ENCODE measurements at regions not wholly inside any gene's neighbourhood (a gene's known extent, or its start where the extent isn't known, plus 50 kb on each side); places are given as distances from the start of the nearest gene placed in this dataset.

DNA sequence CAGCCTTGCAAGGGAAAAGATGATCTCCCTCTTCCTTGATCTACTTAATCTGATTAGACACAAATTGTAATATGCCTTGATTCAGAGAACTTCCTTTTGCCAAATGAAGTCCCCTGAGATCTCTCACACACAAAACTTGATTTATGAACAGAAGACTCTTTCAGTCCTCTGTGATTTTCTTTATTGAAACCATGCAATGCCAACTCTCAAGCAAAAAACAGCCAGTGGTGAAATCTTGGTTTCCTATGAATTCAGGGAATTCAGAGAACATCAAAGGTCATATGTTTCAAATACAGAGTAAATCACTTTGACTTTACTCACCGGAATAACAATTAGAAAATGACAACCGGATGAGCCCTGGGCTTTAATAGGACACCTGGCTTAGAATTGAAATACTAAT is 211.7 kb downstream of the ABHD5 start:
- H2AK9ac ChIP-seq (replicated peaks; ENCODE audit: low read depth, low read length, poor library complexity) = no peak overlapping the region
- H2BK20ac ChIP-seq (ENCODE audit: low read depth, low read length) = no peak overlapping the region
- in situ Hi-C loops (cut with MboI; ENCODE audit: low sequenced_read_pairs) = no loop called here
- no CpG with 5 or more reads among the region's 2 CpGs for WGBS, 2 experiments (ENCODE audit: extremely low coverage in 2 of 2, insufficient read length in 1 of 2)
- no peak overlapping the region for H3K23ac ChIP-seq (ENCODE audit: low read depth, low read length)
- H4K8ac ChIP-seq (ENCODE audit: low read depth in 2 of 2, low read length in 2 of 2) = no peak overlapping the region
- no peak overlapping the region for H2BK120ac ChIP-seq (ENCODE audit: low read depth, low read length)
- H3K14ac ChIP-seq (replicated peaks; ENCODE audit: low read depth, low read length) = no peak overlapping the region
- no TSS peak for BruUV-seq (replicated peaks)
- DNase-seq = no peak
- H3K79me1 ChIP-seq (ENCODE audit: low read depth in 1 of 2, low read length in 2 of 2) = no peaks in the 10 kb centered on the region
- no peaks in the 10 kb centered on the region for H3K4me1 ChIP-seq (ENCODE audit: control insufficient read depth, insufficient read depth, low read length)
- no peaks in the 10 kb centered on the region for H4K20me1 ChIP-seq (ENCODE audit: insufficient read depth, low read length)
- no peak for ATAC-seq (ENCODE audit: low read depth)
- no peak overlapping the region for H3K27ac ChIP-seq (ENCODE audit: insufficient read depth, low read length)
- peaks cover 20% of the 10 kb centered on the region for H3K27me3 ChIP-seq (ENCODE audit: control insufficient read depth, insufficient read depth, low read length)
- intact Hi-C loops (cut with micrococcal nuclease) = no loop called here
- H3K9ac ChIP-seq (ENCODE audit: low read depth, low read length) = no peak overlapping the region
- no peaks in the 10 kb centered on the region for H3K36me3 ChIP-seq (ENCODE audit: control insufficient read depth, insufficient read depth, low read length)
- no peak overlapping the region for H2AFZ ChIP-seq (replicated peaks; ENCODE audit: low read length, poor library complexity)
- H3K9me3 ChIP-seq (ENCODE audit: control insufficient read depth, insufficient read depth, low read length) = no peaks in the 10 kb centered on the region
- TF ChIP-seq USF2 (IDR thresholded peaks at IDR 0.05; ENCODE audit: low read depth, low read length) = no peak
- no peak for TF ChIP-seq MAZ (IDR thresholded peaks at IDR 0.05; ENCODE audit: borderline replicate concordance, low read depth, low read length)
- no peak overlapping the region for H2BK15ac ChIP-seq (ENCODE audit: low read depth, low read length)
- H3K4me2 ChIP-seq (ENCODE audit: low read depth, low read length) = no peak overlapping the region
- no peak overlapping the region for H4K91ac ChIP-seq (ENCODE audit: insufficient read depth, low read depth, low read length)
- ChIA-PET POLR2A (ENCODE audit: unreplicated experiment) (no interaction called here), CTCF (no interaction called here)
- no peak overlapping the region for H3K4ac ChIP-seq (ENCODE audit: low read depth, low read length)
- H2BK5ac ChIP-seq (ENCODE audit: low read depth, low read length, poor library complexity, severe bottlenecking) = no peak overlapping the region
- H3K18ac ChIP-seq (ENCODE audit: low read depth, low read length) = no peak overlapping the region
- no peaks in the 10 kb centered on the region for H3K9me1 ChIP-seq (ENCODE audit: insufficient read depth, low read length)
- H2AK5ac ChIP-seq (ENCODE audit: low read depth, low read length) = no peak overlapping the region
- H4K5ac ChIP-seq (ENCODE audit: low read depth, low read length) = no peak overlapping the region
- dilution Hi-C loops (cut with HindIII; ENCODE audit: low sequenced_read_pairs, unreplicated experiment) = no loop called here
- no peak overlapping the region for H3K56ac ChIP-seq (ENCODE audit: extremely low read depth, insufficient read depth, low read length)
- H3K4me3 ChIP-seq (ENCODE audit: insufficient read depth, low read depth, low read length) = no peak overlapping the region

All from IMR-90 (cell line).